ENCODE measurements at regions not wholly inside any gene's neighbourhood (a gene's known extent, or its start where the extent isn't known, plus 50 kb on each side); places are given as distances from the start of the nearest gene placed in this dataset.

DNA sequence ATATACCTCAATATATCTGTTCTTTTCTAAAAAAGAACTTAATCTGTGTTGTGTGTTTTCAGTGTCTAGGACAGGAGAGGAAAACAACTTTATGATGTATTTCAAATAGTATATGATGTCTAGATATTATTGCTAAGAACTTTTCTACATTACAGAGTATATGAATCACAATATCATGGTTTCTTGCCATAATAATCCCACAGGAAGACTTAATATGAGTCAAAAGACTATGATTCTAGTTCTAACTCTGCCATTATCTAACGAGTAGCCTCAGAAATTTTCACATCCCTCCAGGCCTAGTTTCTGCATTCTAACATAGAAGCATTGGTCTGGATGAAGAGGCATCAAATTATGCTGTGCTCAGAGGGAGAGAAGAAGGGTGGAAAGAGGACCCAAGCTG, 107.7 kb upstream of the SPRED1 start:
- H3K27me3 Mint-ChIP-seq (ENCODE audit: unreplicated experiment), result peaks cover 3% of the 10 kb centered on the region
- no peak overlapping the region for H3K27ac Mint-ChIP-seq (ENCODE audit: unreplicated experiment)
- H3K36me3 Mint-ChIP-seq (ENCODE audit: low read depth, unreplicated experiment), result no peaks in the 10 kb centered on the region
- no peak overlapping the region for H3K4me3 Mint-ChIP-seq (ENCODE audit: unreplicated experiment)
- no peak for DNase-seq (ENCODE audit: low spot score)
- TF ChIP-seq, protein P1, sequence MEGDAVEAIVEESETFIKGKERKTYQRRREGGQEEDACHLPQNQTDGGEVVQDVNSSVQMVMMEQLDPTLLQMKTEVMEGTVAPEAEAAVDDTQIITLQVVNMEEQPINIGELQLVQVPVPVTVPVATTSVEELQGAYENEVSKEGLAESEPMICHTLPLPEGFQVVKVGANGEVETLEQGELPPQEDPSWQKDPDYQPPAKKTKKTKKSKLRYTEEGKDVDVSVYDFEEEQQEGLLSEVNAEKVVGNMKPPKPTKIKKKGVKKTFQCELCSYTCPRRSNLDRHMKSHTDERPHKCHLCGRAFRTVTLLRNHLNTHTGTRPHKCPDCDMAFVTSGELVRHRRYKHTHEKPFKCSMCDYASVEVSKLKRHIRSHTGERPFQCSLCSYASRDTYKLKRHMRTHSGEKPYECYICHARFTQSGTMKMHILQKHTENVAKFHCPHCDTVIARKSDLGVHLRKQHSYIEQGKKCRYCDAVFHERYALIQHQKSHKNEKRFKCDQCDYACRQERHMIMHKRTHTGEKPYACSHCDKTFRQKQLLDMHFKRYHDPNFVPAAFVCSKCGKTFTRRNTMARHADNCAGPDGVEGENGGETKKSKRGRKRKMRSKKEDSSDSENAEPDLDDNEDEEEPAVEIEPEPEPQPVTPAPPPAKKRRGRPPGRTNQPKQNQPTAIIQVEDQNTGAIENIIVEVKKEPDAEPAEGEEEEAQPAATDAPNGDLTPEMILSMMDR (IDR thresholded peaks at IDR 0.05; ENCODE audit: unreplicated experiment), result no peak
- H3K9me3 Mint-ChIP-seq (ENCODE audit: unreplicated experiment), result peaks cover 3% of the 10 kb centered on the region
- no peaks in the 10 kb centered on the region for H3K4me1 Mint-ChIP-seq (ENCODE audit: unreplicated experiment)

DNA sequence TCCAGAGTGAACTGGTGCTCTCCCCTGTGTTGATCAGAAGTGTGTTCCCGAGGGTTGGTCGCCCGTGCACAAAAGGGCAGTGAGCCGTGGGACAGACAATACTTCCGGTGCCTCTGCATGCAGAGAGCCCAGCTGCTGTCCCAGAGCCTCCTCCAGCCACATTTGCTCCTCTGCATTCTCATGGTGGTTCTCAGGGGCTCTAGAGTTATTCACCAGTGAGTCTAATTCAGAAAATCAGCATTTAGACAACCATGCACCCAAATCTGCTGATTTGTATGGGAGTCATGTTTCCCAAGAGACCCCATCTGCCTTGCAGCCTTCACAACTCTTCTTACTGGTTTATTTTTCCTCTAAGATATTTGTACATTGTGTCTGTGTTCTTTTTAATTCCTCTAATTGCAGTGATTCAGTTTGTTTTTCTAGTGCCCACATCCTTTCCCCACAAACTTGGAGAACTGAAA, 107.0 kb upstream of the SPRED1 start:
- no peak overlapping the region for H3K4me3 Mint-ChIP-seq (ENCODE audit: unreplicated experiment)
- TF ChIP-seq, protein P1 (IDR thresholded peaks at IDR 0.05; ENCODE audit: unreplicated experiment), result no peak
- no peaks in the 10 kb centered on the region for H3K4me1 Mint-ChIP-seq (ENCODE audit: unreplicated experiment)
- no peak overlapping the region for H3K27ac Mint-ChIP-seq (ENCODE audit: unreplicated experiment)
- DNase-seq (ENCODE audit: low spot score), result no peak
- peaks cover 6% of the 10 kb centered on the region for H3K9me3 Mint-ChIP-seq (ENCODE audit: unreplicated experiment)
- H3K27me3 Mint-ChIP-seq (ENCODE audit: unreplicated experiment), result peaks cover 3% of the 10 kb centered on the region
- no peaks in the 10 kb centered on the region for H3K36me3 Mint-ChIP-seq (ENCODE audit: low read depth, unreplicated experiment)

DNA sequence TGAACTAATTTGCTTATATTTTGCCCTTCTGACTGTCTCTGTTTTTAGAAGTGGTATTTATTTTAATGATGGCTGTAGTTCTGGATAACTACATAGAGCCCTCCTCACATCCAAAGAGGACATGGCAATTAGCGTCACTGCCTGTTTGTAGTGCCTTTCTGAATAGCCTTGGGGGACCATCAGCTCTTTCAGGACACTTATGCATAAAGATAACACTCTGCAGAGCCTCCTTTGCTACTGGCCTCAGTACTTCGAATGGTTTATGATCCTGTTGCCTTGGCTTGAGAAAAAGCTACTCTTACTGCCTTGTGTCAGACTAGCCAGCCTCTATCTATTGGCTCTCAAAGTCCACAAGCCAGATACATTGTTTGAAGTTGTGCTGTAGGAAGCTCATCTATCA, 105.4 kb upstream of the SPRED1 start:
- no peak overlapping the region for H3K4me3 Mint-ChIP-seq (ENCODE audit: unreplicated experiment)
- DNase-seq (ENCODE audit: low spot score), result no peak
- peaks cover 3% of the 10 kb centered on the region for H3K36me3 Mint-ChIP-seq (ENCODE audit: low read depth, unreplicated experiment)
- H3K27me3 Mint-ChIP-seq (ENCODE audit: unreplicated experiment), result peaks cover 3% of the 10 kb centered on the region
- H3K9me3 Mint-ChIP-seq (ENCODE audit: unreplicated experiment), result peaks cover 10% of the 10 kb centered on the region
- no peak overlapping the region for H3K27ac Mint-ChIP-seq (ENCODE audit: unreplicated experiment)
- no peaks in the 10 kb centered on the region for H3K4me1 Mint-ChIP-seq (ENCODE audit: unreplicated experiment)
- TF ChIP-seq, protein P1 (IDR thresholded peaks at IDR 0.05; ENCODE audit: unreplicated experiment), result no peak

DNA sequence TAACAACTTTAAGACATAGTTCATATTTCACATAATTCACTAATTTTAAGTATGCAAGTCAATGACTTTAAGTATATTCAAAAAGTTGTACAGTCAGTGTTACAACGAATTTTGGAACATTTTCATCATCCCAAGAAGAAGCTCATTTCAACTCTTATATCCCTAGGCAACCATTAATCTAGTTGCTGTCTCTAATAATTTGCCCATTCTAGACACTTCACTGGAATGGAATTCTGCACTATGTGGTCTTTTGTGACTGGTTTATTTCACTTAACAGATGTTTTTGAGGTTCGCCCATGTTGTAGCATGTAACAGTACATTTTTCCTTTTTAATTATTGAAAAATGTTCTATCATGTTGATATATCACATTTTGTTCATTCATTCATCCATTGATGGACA, 104.2 kb upstream of the SPRED1 start:
- Mint-ChIP-seq H3K4me1 (ENCODE audit: unreplicated experiment) (no peaks in the 10 kb centered on the region), H3K27ac (ENCODE audit: unreplicated experiment) (no peak overlapping the region), H3K4me3 (ENCODE audit: unreplicated experiment) (no peak overlapping the region), H3K27me3 (ENCODE audit: unreplicated experiment) (peaks cover 3% of the 10 kb centered on the region), H3K9me3 (ENCODE audit: unreplicated experiment) (peaks cover 7% of the 10 kb centered on the region), H3K36me3 (ENCODE audit: low read depth, unreplicated experiment) (peaks cover 3% of the 10 kb centered on the region)
- TF ChIP-seq, protein P1 (IDR thresholded peaks at IDR 0.05; ENCODE audit: unreplicated experiment), result no peak
- no peak for DNase-seq (ENCODE audit: low spot score)

DNA sequence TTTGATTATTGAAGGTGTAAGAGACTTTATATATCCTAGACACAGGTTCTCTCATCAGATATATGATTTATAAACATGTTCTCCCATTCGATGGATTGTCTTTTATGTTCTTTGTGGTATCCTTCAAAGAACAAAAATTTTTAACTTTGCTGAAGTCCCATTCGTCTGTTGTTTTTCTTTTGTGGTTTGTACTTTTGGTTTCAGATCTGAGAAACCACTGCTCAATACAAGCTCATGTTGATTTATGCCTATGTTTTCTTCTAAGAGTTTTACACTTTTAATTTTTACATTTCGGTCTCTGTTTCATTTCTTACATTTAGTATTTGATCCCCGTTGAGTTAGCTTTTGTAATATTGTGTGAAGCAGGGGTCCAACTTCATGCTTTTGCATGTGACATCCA, 103.3 kb upstream of the SPRED1 start:
- TF ChIP-seq, protein P1 (IDR thresholded peaks at IDR 0.05; ENCODE audit: unreplicated experiment), result no peak
- peaks cover 7% of the 10 kb centered on the region for H3K9me3 Mint-ChIP-seq (ENCODE audit: unreplicated experiment)
- no peaks in the 10 kb centered on the region for H3K4me1 Mint-ChIP-seq (ENCODE audit: unreplicated experiment)
- no peak overlapping the region for H3K4me3 Mint-ChIP-seq (ENCODE audit: unreplicated experiment)
- no peak for DNase-seq (ENCODE audit: low spot score)
- peaks cover 3% of the 10 kb centered on the region for H3K36me3 Mint-ChIP-seq (ENCODE audit: low read depth, unreplicated experiment)
- no peak overlapping the region for H3K27ac Mint-ChIP-seq (ENCODE audit: unreplicated experiment)
- H3K27me3 Mint-ChIP-seq (ENCODE audit: unreplicated experiment), result peaks cover 3% of the 10 kb centered on the region
